ENCODE measurements at regions not wholly inside any gene's neighbourhood (a gene's known extent, or its start where the extent isn't known, plus 50 kb on each side); places are given as distances from the start of the nearest gene placed in this dataset.

DNA sequence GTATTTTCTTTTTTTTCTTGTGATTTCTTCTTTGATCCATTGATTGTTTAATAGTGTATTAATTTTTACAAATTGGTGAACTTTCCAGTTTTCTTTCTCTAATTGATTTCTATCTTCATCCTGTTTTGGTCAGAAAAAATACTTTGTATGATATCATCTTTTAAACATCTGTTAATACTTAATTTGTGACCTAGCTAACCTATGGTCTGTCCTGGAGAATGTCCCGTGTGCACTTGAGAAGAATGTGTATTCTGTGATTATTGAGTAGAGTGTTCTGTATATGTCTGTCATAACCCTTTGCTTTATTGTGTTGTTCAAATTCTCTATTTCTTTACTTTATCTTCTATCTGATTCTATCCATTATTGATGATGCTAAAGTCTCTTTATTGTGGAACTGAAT is 65.8 kb upstream of the ZEB1 start:
- no peak for DNase-seq (ENCODE audit: low read depth in 6 of 9, low spot score in 9 of 9)
- Histone ChIP-seq H3K4me1 (ENCODE audit: control insufficient read depth in 2 of 2, insufficient read depth in 2 of 2, low read length in 2 of 2) (no peaks in the 10 kb centered on the region), H3K27me3 (ENCODE audit: control insufficient read depth in 2 of 2, insufficient read depth in 1 of 2, low read length in 1 of 2) (no peaks in the 10 kb centered on the region), H3K4me3 (ENCODE audit: low read length in 2 of 2) (no peak overlapping the region), H3K9me3 (ENCODE audit: control insufficient read depth in 2 of 2, insufficient read depth in 1 of 2, low read length in 1 of 2) (no peaks in the 10 kb centered on the region), H3K27ac (ENCODE audit: low read depth in 1 of 2, low read length in 1 of 2) (no peak overlapping the region), H3K36me3 (ENCODE audit: control insufficient read depth in 2 of 2, insufficient read depth in 2 of 2, low read length in 1 of 2) (no peaks in the 10 kb centered on the region)
- 99% methylated on average over 1 of the region's 1 CpG for WGBS

DNA sequence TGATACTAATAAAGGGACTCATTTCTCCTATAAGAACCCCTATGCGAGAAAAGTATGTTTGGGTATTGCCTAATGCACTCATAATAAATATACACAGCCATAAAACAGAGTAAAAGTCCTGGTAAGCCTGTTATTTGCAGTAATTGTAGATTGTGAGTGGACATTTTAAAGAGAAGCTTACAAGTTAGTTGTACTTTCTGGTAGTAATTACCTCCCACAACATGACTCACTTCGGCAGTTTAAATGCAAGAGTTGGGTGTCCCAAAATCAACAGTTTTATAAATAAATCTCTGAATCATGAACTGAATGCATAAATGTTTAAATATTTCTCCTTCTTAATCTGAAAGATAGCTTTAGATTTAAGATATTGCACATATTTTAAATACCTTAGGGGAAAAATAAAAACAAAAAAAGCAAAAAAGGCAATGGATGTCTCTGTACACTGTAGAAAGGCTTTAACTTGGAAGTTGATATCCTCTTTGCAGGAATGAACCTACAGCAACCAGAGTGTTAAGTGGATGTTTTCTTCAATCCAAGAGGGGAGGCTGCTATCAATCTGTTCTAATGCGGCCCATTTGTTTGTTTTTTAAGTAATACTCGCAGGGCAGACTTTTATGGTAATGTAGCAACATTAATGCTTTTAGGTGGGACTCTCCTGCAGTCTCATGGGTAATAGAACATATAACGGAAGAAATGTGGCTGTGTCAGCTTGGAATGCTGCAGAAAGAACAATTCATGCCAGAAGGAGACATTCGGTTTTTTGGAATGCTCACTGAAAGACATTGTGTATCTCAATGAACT is 57.3 kb upstream of the ZEB1 start:
- Histone ChIP-seq H3K9me3 (ENCODE audit: control insufficient read depth in 2 of 2, insufficient read depth in 1 of 2, low read length in 1 of 2) (no peaks in the 10 kb centered on the region), H3K27ac (ENCODE audit: low read depth in 1 of 2, low read length in 1 of 2) (no peak overlapping the region), H3K27me3 (ENCODE audit: control insufficient read depth in 2 of 2, insufficient read depth in 1 of 2, low read length in 1 of 2) (no peaks in the 10 kb centered on the region), H3K4me1 (ENCODE audit: control insufficient read depth in 2 of 2, insufficient read depth in 2 of 2, low read length in 2 of 2) (no peaks in the 10 kb centered on the region), H3K36me3 (ENCODE audit: control insufficient read depth in 2 of 2, insufficient read depth in 2 of 2, low read length in 1 of 2) (no peaks in the 10 kb centered on the region), H3K4me3 (ENCODE audit: low read length in 2 of 2) (no peak overlapping the region)
- DNase-seq (ENCODE audit: low read depth in 6 of 9, low spot score in 9 of 9): no peak
- 94% methylated on average over 6 of the region's 6 CpGs for WGBS

DNA sequence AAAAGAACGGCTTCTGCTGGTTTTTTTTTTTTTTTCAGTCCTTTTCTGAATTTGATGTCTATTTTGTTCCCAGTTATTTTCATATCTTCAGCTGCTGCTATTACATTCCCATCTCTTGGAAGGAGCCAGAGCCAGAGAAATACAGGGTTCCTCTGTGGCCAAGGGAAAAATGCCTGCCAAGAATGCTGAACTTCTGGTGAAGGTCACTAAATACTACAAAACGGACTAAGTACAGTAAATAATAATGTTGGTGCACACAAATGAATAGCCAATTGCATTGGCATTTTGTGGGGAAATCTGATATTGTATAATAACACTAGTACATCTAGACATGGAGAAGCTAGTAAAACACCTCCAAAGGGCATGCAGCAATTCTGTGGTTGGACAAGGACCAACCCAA is 56.3 kb upstream of the ZEB1 start:
- no peak overlapping the region for H3K27ac ChIP-seq (ENCODE audit: low read depth in 1 of 2, low read length in 1 of 2)
- no peaks in the 10 kb centered on the region for H3K27me3 ChIP-seq (ENCODE audit: control insufficient read depth in 2 of 2, insufficient read depth in 1 of 2, low read length in 1 of 2)
- WGBS: 98% methylated on average over 2 of the region's 2 CpGs
- DNase-seq (ENCODE audit: low read depth in 6 of 9, low spot score in 9 of 9): no peak
- no peaks in the 10 kb centered on the region for H3K36me3 ChIP-seq (ENCODE audit: control insufficient read depth in 2 of 2, insufficient read depth in 2 of 2, low read length in 1 of 2)
- no peaks in the 10 kb centered on the region for H3K9me3 ChIP-seq (ENCODE audit: control insufficient read depth in 2 of 2, insufficient read depth in 1 of 2, low read length in 1 of 2)
- no peak overlapping the region for H3K4me3 ChIP-seq (ENCODE audit: low read length in 2 of 2)
- no peaks in the 10 kb centered on the region for H3K4me1 ChIP-seq (ENCODE audit: control insufficient read depth in 2 of 2, insufficient read depth in 2 of 2, low read length in 2 of 2)

DNA sequence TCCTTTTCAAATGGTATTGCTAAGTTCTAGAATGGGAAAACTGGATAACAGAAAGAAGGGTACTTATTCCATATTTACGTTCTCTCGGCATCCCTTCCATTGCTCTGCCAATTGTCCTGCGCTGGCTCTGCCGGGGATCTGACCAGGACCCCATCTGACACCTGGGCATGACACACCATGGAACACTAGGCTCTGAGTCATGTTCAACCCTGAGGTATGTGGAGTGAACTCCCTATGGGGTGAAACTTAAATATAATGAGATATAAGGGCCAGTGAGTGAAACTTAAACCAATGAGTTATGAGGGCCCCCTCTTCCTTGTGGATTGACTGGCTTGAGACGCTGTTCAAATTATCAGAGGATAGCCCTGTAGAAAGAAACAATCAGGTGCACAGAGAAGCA is 55.1 kb upstream of the ZEB1 start:
- Histone ChIP-seq H3K27me3 (ENCODE audit: control insufficient read depth in 2 of 2, insufficient read depth in 1 of 2, low read length in 1 of 2) (no peaks in the 10 kb centered on the region), H3K27ac (ENCODE audit: low read depth in 1 of 2, low read length in 1 of 2) (no peak overlapping the region), H3K9me3 (ENCODE audit: control insufficient read depth in 2 of 2, insufficient read depth in 1 of 2, low read length in 1 of 2) (no peaks in the 10 kb centered on the region), H3K36me3 (ENCODE audit: control insufficient read depth in 2 of 2, insufficient read depth in 2 of 2, low read length in 1 of 2) (no peaks in the 10 kb centered on the region), H3K4me1 (ENCODE audit: control insufficient read depth in 2 of 2, insufficient read depth in 2 of 2, low read length in 2 of 2) (no peaks in the 10 kb centered on the region), H3K4me3 (ENCODE audit: low read length in 2 of 2) (no peak overlapping the region)
- no peak for DNase-seq (ENCODE audit: low read depth in 6 of 9, low spot score in 9 of 9)
- 98% methylated on average over 5 of the region's 5 CpGs for WGBS

DNA sequence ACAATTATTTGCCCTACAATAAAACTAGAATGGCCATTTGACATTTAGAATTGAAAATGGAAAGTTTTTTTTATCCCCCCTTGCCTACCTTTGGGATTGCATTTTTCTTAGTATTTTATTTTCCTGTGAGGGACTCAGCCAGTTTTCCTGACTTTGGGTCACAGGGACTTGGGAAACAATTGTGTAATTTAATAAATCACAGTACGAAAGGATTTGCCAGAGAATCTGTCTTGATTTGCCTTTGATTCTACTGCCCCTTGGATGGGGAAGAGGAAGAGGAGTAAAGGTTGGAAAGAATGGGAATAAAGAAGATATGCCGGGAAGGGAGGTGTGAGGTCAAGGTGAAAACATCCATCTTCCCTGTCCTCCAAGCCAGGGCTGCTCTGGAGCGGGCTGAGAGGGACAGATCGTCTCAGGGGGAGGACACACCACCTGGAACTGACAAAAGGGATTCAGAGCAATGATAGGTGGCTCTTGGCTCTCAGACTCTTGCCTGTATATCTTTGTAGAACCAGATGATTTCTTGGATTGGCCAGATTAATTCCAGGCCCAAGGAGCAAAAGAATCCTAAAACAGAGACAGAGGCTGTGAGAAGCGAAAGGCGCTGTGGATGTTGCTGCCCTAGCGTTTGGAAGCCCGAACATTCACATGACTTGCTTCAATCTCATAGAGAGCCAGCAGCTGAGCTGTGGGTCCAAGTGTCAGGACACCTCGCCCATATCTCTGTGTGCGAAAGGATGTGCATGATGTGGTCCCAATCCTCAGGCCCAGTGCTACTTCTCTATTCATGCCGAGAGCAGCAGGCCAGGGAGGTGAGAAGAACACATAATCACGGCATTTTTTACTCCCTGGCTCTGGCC is 50.3 kb upstream of the ZEB1 start:
- Histone ChIP-seq H3K4me3 (ENCODE audit: low read length in 2 of 2) (no peak overlapping the region), H3K4me1 (ENCODE audit: control insufficient read depth in 2 of 2, insufficient read depth in 2 of 2, low read length in 2 of 2) (no peaks in the 10 kb centered on the region), H3K9me3 (ENCODE audit: control insufficient read depth in 2 of 2, insufficient read depth in 1 of 2, low read length in 1 of 2) (peaks cover 0 to 3% of the 10 kb centered on the region in 2 donors), H3K27ac (ENCODE audit: low read depth in 1 of 2, low read length in 1 of 2) (no peak overlapping the region), H3K27me3 (ENCODE audit: control insufficient read depth in 2 of 2, insufficient read depth in 1 of 2, low read length in 1 of 2) (no peaks in the 10 kb centered on the region), H3K36me3 (ENCODE audit: control insufficient read depth in 2 of 2, insufficient read depth in 2 of 2, low read length in 1 of 2) (no peaks in the 10 kb centered on the region)
- no peak for DNase-seq (ENCODE audit: low read depth in 6 of 9, low spot score in 9 of 9)
- 94% methylated on average over 12 of the region's 12 CpGs for WGBS
